Fibroblast of skin of right biceps (primary cell): ENCODE measurements at regions not wholly inside any gene's neighbourhood (a gene's known extent, or its start where the extent isn't known, plus 50 kb on each side); places are given as distances from the start of the nearest gene placed in this dataset.

Experiments used
- DNase-seq: peaks from one replicate; pipeline ENCODE4 v3.0.0-alpha.2; 2013

GRCh38 chr17:12537436-12537835 is 128.3 kb upstream of the MYOCD start:
- DNase-seq, result peak; percentile 40

GRCh38 chr17:12538003-12538402 is 127.7 kb upstream of the MYOCD start:
- no peak for DNase-seq

GRCh38 chr17:12545877-12546513 is 119.7 kb upstream of the MYOCD start:
- DNase-seq, result peak; percentile 60

- no peak for DNase-seq
Measured at GRCh38 chr17:12546983-12547382, 118.7 kb upstream of the MYOCD start.

- peak; percentile 25 for DNase-seq
Measured at GRCh38 chr17:12547831-12548230, 117.9 kb upstream of the MYOCD start.

- DNase-seq, result no peak
Measured at GRCh38 chr17:12548558-12548957, 117.1 kb upstream of the MYOCD start.

GRCh38 chr17:12549499-12550041 is 116.1 kb upstream of the MYOCD start:
- DNase-seq, result peak; percentile 89

- DNase-seq, result no peak
Measured at GRCh38 chr17:12553625-12554024, 112.1 kb upstream of the MYOCD start.

GRCh38 chr17:12554251-12554650 is 111.4 kb upstream of the MYOCD start:
- peak; percentile 13 for DNase-seq

- no peak for DNase-seq
Measured at GRCh38 chr17:12566291-12566690, 99.4 kb upstream of the MYOCD start.

GRCh38 chr17:12567077-12568053 is 98.3 kb upstream of the MYOCD start:
- DNase-seq, result no peak

- DNase-seq, result no peak
Measured at GRCh38 chr17:12568358-12569251, 97.1 kb upstream of the MYOCD start.

- no peak for DNase-seq
Measured at GRCh38 chr17:12571606-12572005, 94.1 kb upstream of the MYOCD start.

- DNase-seq, result no peak
Measured at GRCh38 chr17:12574525-12574924, 91.2 kb upstream of the MYOCD start.

GRCh38 chr17:12575641-12576040 is 90.0 kb upstream of the MYOCD start:
- no peak for DNase-seq

- no peak for DNase-seq
Measured at GRCh38 chr17:12579288-12579687, 86.4 kb upstream of the MYOCD start.

GRCh38 chr17:12580640-12581039 is 85.0 kb upstream of the MYOCD start:
- DNase-seq, result no peak

- no peak for DNase-seq
Measured at GRCh38 chr17:12584727-12585126, 81.0 kb upstream of the MYOCD start.

GRCh38 chr17:12588531-12588930 is 77.2 kb upstream of the MYOCD start:
- DNase-seq, result no peak

- no peak for DNase-seq
Measured at GRCh38 chr17:12590417-12590816, 75.3 kb upstream of the MYOCD start.

- DNase-seq, result no peak
Measured at GRCh38 chr17:12591021-12591735, 74.5 kb upstream of the MYOCD start.

GRCh38 chr17:12592941-12593340 is 72.7 kb upstream of the MYOCD start:
- DNase-seq, result peak; percentile 34
